H4 (cell line): ENCODE measurements at regions not wholly inside any gene's neighbourhood (a gene's known extent, or its start where the extent isn't known, plus 50 kb on each side); places are given as distances from the start of the nearest gene placed in this dataset.

Source experiments
- DNase-seq: peaks from one replicate; pipeline ENCODE4 v3.0.0-alpha.2; 2015; ENCODE audit warnings: low spot score

GRCh38 chr12:67426067-67426466 is 156.9 kb downstream of the CAND1 start:
- peak; percentile 81 for DNase-seq

GRCh38 chr12:67427336-67427735 is 158.2 kb downstream of the CAND1 start:
- DNase-seq, result no peak

GRCh38 chr12:67428431-67428830 is 159.3 kb downstream of the CAND1 start:
- DNase-seq, result no peak

GRCh38 chr12:67430708-67431335 is 161.7 kb downstream of the CAND1 start:
- no peak for DNase-seq

GRCh38 chr12:67431411-67432020 is 162.4 kb downstream of the CAND1 start:
- no peak for DNase-seq

GRCh38 chr12:67433385-67434175 is 164.4 kb downstream of the CAND1 start:
- DNase-seq, result peak; percentile 69

GRCh38 chr12:67434671-67435370 is 165.7 kb downstream of the CAND1 start:
- peak; percentile 95 for DNase-seq

- DNase-seq, result no peak
Measured at GRCh38 chr12:67436230-67436629, 167.1 kb downstream of the CAND1 start.

GRCh38 chr12:67437011-67437410 is 167.9 kb downstream of the CAND1 start:
- peak; percentile 57 for DNase-seq

- DNase-seq, result no peak
Measured at GRCh38 chr12:67439611-67440010, 170.5 kb downstream of the CAND1 start.

- DNase-seq, result peak; percentile 77
Measured at GRCh38 chr12:67441736-67442346, 172.7 kb downstream of the CAND1 start.

GRCh38 chr12:67442347-67442841 is 173.2 kb downstream of the CAND1 start:
- peak; percentile 92 for DNase-seq

- DNase-seq, result no peak
Measured at GRCh38 chr12:67442896-67443295, 173.7 kb downstream of the CAND1 start.

GRCh38 chr12:67444542-67444941 is 175.4 kb downstream of the CAND1 start:
- no peak for DNase-seq

GRCh38 chr12:67446716-67447115 is 177.6 kb downstream of the CAND1 start:
- DNase-seq, result no peak

- no peak for DNase-seq
Measured at GRCh38 chr12:67447180-67447579, 178.0 kb downstream of the CAND1 start.

- no peak for DNase-seq
Measured at GRCh38 chr12:67449591-67450052, 180.5 kb downstream of the CAND1 start.

- DNase-seq, result no peak
Measured at GRCh38 chr12:67450441-67450840, 181.3 kb downstream of the CAND1 start.

GRCh38 chr12:67451206-67451605 is 182.0 kb downstream of the CAND1 start:
- DNase-seq, result no peak

GRCh38 chr12:67452119-67452805 is 183.1 kb downstream of the CAND1 start:
- DNase-seq, result no peak

GRCh38 chr12:67453191-67453590 is 184.0 kb downstream of the CAND1 start:
- DNase-seq, result no peak
